SK-N-SH (cell line): ENCODE measurements at regions not wholly inside any gene's neighbourhood (a gene's known extent, or its start where the extent isn't known, plus 50 kb on each side); places are given as distances from the start of the nearest gene placed in this dataset.

Source experiments
- CTCF ChIA-PET: fragments of 300-600, 350-600 bp; formaldehyde crosslinking; extraction: SDS; loops from one replicate; lab custom pipeline; 2021; lab: Yijun Ruan, JAX
- POLR2A ChIA-PET: fragments of 350-600 bp; sonication (Branson Sonifier 250); formaldehyde crosslinking; extraction: SDS; loops from one replicate; lab custom pipeline; 2020; ENCODE audit warnings: antibody characterized with exemption, inconsistent platforms; lab: Yijun Ruan, JAX
- DNase-seq: peaks from one replicate; pipeline ENCODE4 v3.0.0; 2012
- H2AFZ ChIP-seq: fragments of 200-600 bp; sonication (generic); 2 replicates; pipeline ENCODE4 v1.8.1; 2016; ENCODE audit warnings: antibody characterized with exemption, mild to moderate bottlenecking, low read depth
- H3F3A ChIP-seq: fragments of 200-600 bp; sonication (generic); replicated peaks from 2 replicates; pipeline ENCODE3; 2016; ENCODE audit warnings: antibody characterized with exemption, mild to moderate bottlenecking; ENCODE audit not compliant: insufficient read depth
- H3K27ac ChIP-seq, 2 experiments: fragments of 200-500 bp in 1 of 2; fragments of 200-600 bp in 1 of 2; sonication (Bioruptor generic) in 1 of 2; sonication (generic), shearing (Covaris generic) in 1 of 2; 2 replicates each; pipeline versions ENCODE4 v1.5.1 to v1.6.1; 2014 to 2016; ENCODE audit warnings: low read depth in 2 of 2, inconsistent platforms in 1 of 2, low read length in 1 of 2, mild to moderate bottlenecking in 1 of 2, mixed read lengths in 1 of 2
- H3K27me3 ChIP-seq: fragments of 200-600 bp; sonication (generic), shearing (Covaris generic); 2 replicates; pipeline ENCODE4 v1.6.1; 2016; ENCODE audit warnings: mixed run types; ENCODE audit not compliant: insufficient read depth
- H3K36me3 ChIP-seq, 2 experiments: fragments of 200-500 bp in 1 of 2; fragments of 200-600 bp in 1 of 2; sonication (Bioruptor generic) in 1 of 2; sonication (generic) in 1 of 2; replicated peaks in 1 of 2; 2 replicates each; pipeline versions ENCODE3 to v1.5.1; 2014 to 2016; ENCODE audit warnings: low read length in 1 of 2, mild to moderate bottlenecking in 1 of 2; ENCODE audit not compliant: insufficient read depth in 2 of 2, control insufficient read depth in 1 of 2
- H3K4me1 ChIP-seq, 2 experiments: fragments of 200-500 bp in 1 of 2; fragments of 200-600 bp in 1 of 2; sonication (Bioruptor generic) in 1 of 2; sonication (generic), shearing (Covaris generic) in 1 of 2; 2 replicates each; pipeline versions ENCODE4 v1.5.1 to v1.6.1; 2014 to 2016; ENCODE audit warnings: low read depth in 1 of 2, low read length in 1 of 2, mixed run types in 1 of 2; ENCODE audit not compliant: insufficient read depth in 2 of 2, control insufficient read depth in 1 of 2
- H3K4me2 ChIP-seq: fragments of 200-600 bp; sonication (generic), shearing (Covaris generic); 2 replicates; pipeline ENCODE4 v1.6.1; 2017; ENCODE audit warnings: mixed run types
- H3K4me3 ChIP-seq, 2 experiments: fragments of 200-500 bp in 1 of 2; fragments of 200-600 bp in 1 of 2; sonication (Bioruptor generic) in 1 of 2; sonication (generic), shearing (Covaris generic) in 1 of 2; 2 replicates each; pipeline versions ENCODE4 v1.5.1 to v1.8.1; 2014 to 2016; ENCODE audit warnings: low read depth in 2 of 2, inconsistent platforms in 1 of 2, low read length in 1 of 2, mild to moderate bottlenecking in 1 of 2, mixed read lengths in 1 of 2, moderate library complexity in 1 of 2
- H3K79me2 ChIP-seq: fragments of 200-600 bp; sonication (generic); 2 replicates; pipeline ENCODE4 v1.8.1; 2017; ENCODE audit warnings: mild to moderate bottlenecking; ENCODE audit not compliant: insufficient read depth
- H3K9ac ChIP-seq: fragments of 200-600 bp; sonication (generic); 2 replicates; pipeline ENCODE4 v1.6.1; 2017; ENCODE audit warnings: mixed run types
- H3K9me2 ChIP-seq: fragments of 200-600 bp; sonication (generic); 2 replicates; pipeline ENCODE4 v1.6.1; 2017; ENCODE audit warnings: mixed run types
- H3K9me3 ChIP-seq: fragments of 200-600 bp; sonication (generic); 2 replicates; pipeline ENCODE4 v1.6.1; 2017; ENCODE audit warnings: mixed run types, mild to moderate bottlenecking, moderate library complexity
- H4K20me1 ChIP-seq: fragments of 200-600 bp; sonication (generic); 2 replicates; pipeline ENCODE4 v1.6.1; 2017; ENCODE audit warnings: mild to moderate bottlenecking, mixed run types; ENCODE audit not compliant: insufficient read depth
- ELF1 ChIP-seq: IDR thresholded peaks from 2 replicates; pipeline ENCODE4 v1.4.0; 2012
- EP300 ChIP-seq, 2 experiments: IDR thresholded peaks; 2 replicates each; pipeline versions ENCODE4 v1.4.0 to v1.6.1; 2012; ENCODE audit warnings: borderline replicate concordance in 1 of 2, low read depth in 1 of 2, low read length in 1 of 2
- FOSL2 ChIP-seq: IDR thresholded peaks from 2 replicates; pipeline ENCODE4 v1.4.0; 2012; ENCODE audit warnings: low read depth, mild to moderate bottlenecking, moderate library complexity, borderline replicate concordance
- FOXJ3 ChIP-seq: sonication (generic); formaldehyde crosslinking; IDR thresholded peaks from 2 replicates; pipeline ENCODE4 v1.5.1; 2020; ENCODE audit warnings: mild to moderate bottlenecking, missing genetic modification reagents
- GABPA ChIP-seq: IDR thresholded peaks from 2 replicates; pipeline ENCODE4 v1.4.0; 2012; ENCODE audit warnings: low read depth, mild to moderate bottlenecking
- GATA2 ChIP-seq: sonication (generic); formaldehyde crosslinking; IDR thresholded peaks from 2 replicates; pipeline ENCODE4 v1.5.0; 2020; ENCODE audit warnings: mild to moderate bottlenecking, missing genetic modification reagents
- MEF2A ChIP-seq: IDR thresholded peaks from 2 replicates; pipeline ENCODE4 v1.4.0; 2012; ENCODE audit warnings: low read depth, borderline replicate concordance
- MXI1 ChIP-seq: IDR thresholded peaks from 2 replicates; pipeline ENCODE4 v1.6.1; 2012; ENCODE audit warnings: mild to moderate bottlenecking, low read depth, low read length, improper control_type of control experiment
- NRF1 ChIP-seq: IDR thresholded peaks from 2 replicates; pipeline ENCODE4 v1.6.1; 2012; ENCODE audit warnings: low read depth, mild to moderate bottlenecking, low read length
- POLR2AphosphoS5 ChIP-seq: IDR thresholded peaks from 2 replicates; pipeline ENCODE4 v1.6.1; 2012; ENCODE audit warnings: low read depth, low read length
- RAD21 ChIP-seq: IDR thresholded peaks from 2 replicates; pipeline ENCODE4 v1.6.1; 2012; ENCODE audit warnings: mild to moderate bottlenecking, low read length
- RCOR1 ChIP-seq: fragments of 150-350 bp; IDR thresholded peaks from 2 replicates; pipeline ENCODE4 v1.6.1; 2017; ENCODE audit warnings: antibody characterized with exemption, low read length
- RFX5 ChIP-seq: IDR thresholded peaks from 2 replicates; pipeline ENCODE4 v1.6.1; 2012; ENCODE audit warnings: mild to moderate bottlenecking, improper control_type of control experiment, low read length
- SIN3A ChIP-seq: IDR thresholded peaks from 2 replicates; pipeline ENCODE4 v1.6.1; 2012; ENCODE audit warnings: low read depth, mild to moderate bottlenecking, low read length, moderate library complexity, borderline replicate concordance
- TAF1 ChIP-seq: IDR thresholded peaks from 2 replicates; pipeline ENCODE4 v1.6.1; 2012; ENCODE audit warnings: low read depth, mild to moderate bottlenecking, low read length, moderate library complexity, borderline replicate concordance
- TCF12 ChIP-seq: IDR thresholded peaks from 2 replicates; pipeline ENCODE4 v1.4.0; 2012
- TEAD4 ChIP-seq: IDR thresholded peaks from 2 replicates; pipeline ENCODE4 v1.4.0; 2012; ENCODE audit warnings: mild to moderate bottlenecking, borderline replicate concordance; ENCODE audit not compliant: insufficient read depth
- WGBS: methylation state at CpG from one replicate; pipeline ENCODE4 v1.1.6; 2017; ENCODE audit warnings: low lambda C conversion rate; 5-methylcytosine and 5-hydroxymethylcytosine counted together
- TF ChIP-seq, protein P1 (sequence below): fragments of 200-600 bp; sonication (generic); IDR thresholded peaks from 2 replicates; pipeline ENCODE4 v1.6.1; 2017; ENCODE audit warnings: antibody characterized with exemption, mild to moderate bottlenecking, moderate library complexity
- TF ChIP-seq, protein P2 (sequence below): IDR thresholded peaks from 2 replicates; pipeline ENCODE4; 2012
- TF ChIP-seq, protein P3 (sequence below): IDR thresholded peaks from 2 replicates; pipeline ENCODE4 v1.6.1; 2012; ENCODE audit warnings: mild to moderate bottlenecking, low read depth, low read length, moderate library complexity
- TF ChIP-seq, protein P4 (sequence below): IDR thresholded peaks from 2 replicates; pipeline ENCODE4 v1.4.0; 2012; ENCODE audit warnings: low read depth, borderline replicate concordance

DNA sequence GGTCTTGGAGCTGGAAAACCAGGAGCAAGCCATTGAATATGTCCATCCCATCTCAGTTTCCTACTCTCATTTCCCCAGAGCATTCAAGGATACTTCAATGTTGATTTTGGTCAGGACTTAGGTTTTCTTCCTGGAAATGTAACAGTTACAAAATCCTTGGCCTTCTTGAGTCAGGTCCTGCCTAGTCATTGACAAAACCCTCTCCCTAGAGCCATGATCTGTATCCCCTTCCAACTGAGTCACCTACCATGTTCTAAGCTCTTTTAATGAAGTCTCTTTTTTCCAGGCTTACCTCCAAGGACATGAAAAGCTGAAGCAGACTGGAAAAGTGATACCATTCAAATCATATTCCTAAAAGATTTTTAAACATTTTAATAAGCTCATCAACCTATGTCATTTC is 549.2 kb downstream of the GALC start:
- DNase-seq: no peak
- Histone ChIP-seq H3K36me3 (no peaks in the 10 kb centered on the region), H3K4me3 (no peak overlapping the region), H3K9ac (no peak overlapping the region), H3K9me2 (no peaks in the 10 kb centered on the region; the same call in 1 of the 2 replicates), H3K4me1 (no peaks in the 10 kb centered on the region), H3K9me3 (no peaks in the 10 kb centered on the region), H3K27me3 (no peaks in the 10 kb centered on the region), H3K27ac (no peak overlapping the region), H3F3A (no peaks in the 10 kb centered on the region), H2AFZ (no peak overlapping the region), H4K20me1 (no peaks in the 10 kb centered on the region), H3K4me2 (no peak overlapping the region), H3K79me2 (no peaks in the 10 kb centered on the region)
- ChIA-PET POLR2A (no interaction called here), CTCF (no interaction called here)
- TF ChIP-seq NRF1 (no peak), TEAD4 (no peak), ELF1 (no peak), POLR2AphosphoS5 (no peak), FOSL2 (no peak), MXI1 (no peak), GABPA (no peak), RCOR1 (no peak), RAD21 (no peak), EP300 (IDR thresholded peaks at IDR 0.05; ENCODE audit: borderline replicate concordance in 1 of 2, low read depth in 1 of 2, low read length in 1 of 2) (no peak), SIN3A (no peak), MEF2A (no peak), TAF1 (no peak), RFX5 (no peak), GATA2 (no peak), FOXJ3 (CRISPR knock-in tag) (no peak)
- TF ChIP-seq, protein P1, sequence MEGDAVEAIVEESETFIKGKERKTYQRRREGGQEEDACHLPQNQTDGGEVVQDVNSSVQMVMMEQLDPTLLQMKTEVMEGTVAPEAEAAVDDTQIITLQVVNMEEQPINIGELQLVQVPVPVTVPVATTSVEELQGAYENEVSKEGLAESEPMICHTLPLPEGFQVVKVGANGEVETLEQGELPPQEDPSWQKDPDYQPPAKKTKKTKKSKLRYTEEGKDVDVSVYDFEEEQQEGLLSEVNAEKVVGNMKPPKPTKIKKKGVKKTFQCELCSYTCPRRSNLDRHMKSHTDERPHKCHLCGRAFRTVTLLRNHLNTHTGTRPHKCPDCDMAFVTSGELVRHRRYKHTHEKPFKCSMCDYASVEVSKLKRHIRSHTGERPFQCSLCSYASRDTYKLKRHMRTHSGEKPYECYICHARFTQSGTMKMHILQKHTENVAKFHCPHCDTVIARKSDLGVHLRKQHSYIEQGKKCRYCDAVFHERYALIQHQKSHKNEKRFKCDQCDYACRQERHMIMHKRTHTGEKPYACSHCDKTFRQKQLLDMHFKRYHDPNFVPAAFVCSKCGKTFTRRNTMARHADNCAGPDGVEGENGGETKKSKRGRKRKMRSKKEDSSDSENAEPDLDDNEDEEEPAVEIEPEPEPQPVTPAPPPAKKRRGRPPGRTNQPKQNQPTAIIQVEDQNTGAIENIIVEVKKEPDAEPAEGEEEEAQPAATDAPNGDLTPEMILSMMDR: no peak
- TF ChIP-seq, protein P2, sequence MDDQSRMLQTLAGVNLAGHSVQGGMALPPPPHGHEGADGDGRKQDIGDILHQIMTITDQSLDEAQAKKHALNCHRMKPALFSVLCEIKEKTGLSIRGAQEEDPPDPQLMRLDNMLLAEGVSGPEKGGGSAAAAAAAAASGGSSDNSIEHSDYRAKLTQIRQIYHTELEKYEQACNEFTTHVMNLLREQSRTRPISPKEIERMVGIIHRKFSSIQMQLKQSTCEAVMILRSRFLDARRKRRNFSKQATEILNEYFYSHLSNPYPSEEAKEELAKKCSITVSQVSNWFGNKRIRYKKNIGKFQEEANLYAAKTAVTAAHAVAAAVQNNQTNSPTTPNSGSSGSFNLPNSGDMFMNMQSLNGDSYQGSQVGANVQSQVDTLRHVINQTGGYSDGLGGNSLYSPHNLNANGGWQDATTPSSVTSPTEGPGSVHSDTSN: no peak

DNA sequence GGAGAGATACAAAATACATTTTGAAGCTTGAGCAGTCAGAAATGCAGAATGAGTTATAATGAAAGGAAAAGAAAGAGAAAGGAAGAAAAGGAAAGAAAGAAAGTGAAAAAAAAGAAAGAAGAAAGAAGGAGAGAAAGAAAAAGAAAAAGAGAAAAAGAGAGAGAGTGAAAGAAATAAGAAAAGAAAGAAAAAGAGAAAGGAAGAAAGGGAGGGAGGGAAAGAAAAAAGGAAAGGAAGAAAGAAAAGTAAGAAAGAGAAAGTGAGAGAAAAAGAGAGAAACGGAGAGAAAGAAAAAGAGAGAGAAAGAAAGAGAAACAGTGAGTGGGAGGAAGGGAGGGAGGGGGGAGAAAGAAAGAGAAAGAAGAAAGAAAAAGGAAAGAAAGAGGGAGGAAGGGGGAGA is 549.9 kb downstream of the GALC start:
- Histone ChIP-seq H3K79me2 (no peaks in the 10 kb centered on the region), H3K4me3 (no peak overlapping the region), H3K9me3 (no peaks in the 10 kb centered on the region), H3K9me2 (no peaks in the 10 kb centered on the region; the same call in 1 of the 2 replicates), H3K27me3 (no peaks in the 10 kb centered on the region), H3K4me2 (no peak overlapping the region), H2AFZ (no peak overlapping the region), H3F3A (no peaks in the 10 kb centered on the region), H3K4me1 (no peaks in the 10 kb centered on the region), H3K27ac (no peak overlapping the region), H3K9ac (no peak overlapping the region), H4K20me1 (no peaks in the 10 kb centered on the region), H3K36me3 (no peaks in the 10 kb centered on the region)
- 7% methylated on average over 1 of the region's 1 CpG for WGBS
- ChIA-PET POLR2A (no interaction called here), CTCF (no interaction called here)
- DNase-seq: no peak
- TF ChIP-seq, protein P3, sequence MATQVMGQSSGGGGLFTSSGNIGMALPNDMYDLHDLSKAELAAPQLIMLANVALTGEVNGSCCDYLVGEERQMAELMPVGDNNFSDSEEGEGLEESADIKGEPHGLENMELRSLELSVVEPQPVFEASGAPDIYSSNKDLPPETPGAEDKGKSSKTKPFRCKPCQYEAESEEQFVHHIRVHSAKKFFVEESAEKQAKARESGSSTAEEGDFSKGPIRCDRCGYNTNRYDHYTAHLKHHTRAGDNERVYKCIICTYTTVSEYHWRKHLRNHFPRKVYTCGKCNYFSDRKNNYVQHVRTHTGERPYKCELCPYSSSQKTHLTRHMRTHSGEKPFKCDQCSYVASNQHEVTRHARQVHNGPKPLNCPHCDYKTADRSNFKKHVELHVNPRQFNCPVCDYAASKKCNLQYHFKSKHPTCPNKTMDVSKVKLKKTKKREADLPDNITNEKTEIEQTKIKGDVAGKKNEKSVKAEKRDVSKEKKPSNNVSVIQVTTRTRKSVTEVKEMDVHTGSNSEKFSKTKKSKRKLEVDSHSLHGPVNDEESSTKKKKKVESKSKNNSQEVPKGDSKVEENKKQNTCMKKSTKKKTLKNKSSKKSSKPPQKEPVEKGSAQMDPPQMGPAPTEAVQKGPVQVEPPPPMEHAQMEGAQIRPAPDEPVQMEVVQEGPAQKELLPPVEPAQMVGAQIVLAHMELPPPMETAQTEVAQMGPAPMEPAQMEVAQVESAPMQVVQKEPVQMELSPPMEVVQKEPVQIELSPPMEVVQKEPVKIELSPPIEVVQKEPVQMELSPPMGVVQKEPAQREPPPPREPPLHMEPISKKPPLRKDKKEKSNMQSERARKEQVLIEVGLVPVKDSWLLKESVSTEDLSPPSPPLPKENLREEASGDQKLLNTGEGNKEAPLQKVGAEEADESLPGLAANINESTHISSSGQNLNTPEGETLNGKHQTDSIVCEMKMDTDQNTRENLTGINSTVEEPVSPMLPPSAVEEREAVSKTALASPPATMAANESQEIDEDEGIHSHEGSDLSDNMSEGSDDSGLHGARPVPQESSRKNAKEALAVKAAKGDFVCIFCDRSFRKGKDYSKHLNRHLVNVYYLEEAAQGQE: no peak
- TF ChIP-seq, protein P2: no peak
- TF ChIP-seq SIN3A (no peak), TCF12 (no peak), MEF2A (no peak), MXI1 (no peak)
- TF ChIP-seq, protein P4, sequence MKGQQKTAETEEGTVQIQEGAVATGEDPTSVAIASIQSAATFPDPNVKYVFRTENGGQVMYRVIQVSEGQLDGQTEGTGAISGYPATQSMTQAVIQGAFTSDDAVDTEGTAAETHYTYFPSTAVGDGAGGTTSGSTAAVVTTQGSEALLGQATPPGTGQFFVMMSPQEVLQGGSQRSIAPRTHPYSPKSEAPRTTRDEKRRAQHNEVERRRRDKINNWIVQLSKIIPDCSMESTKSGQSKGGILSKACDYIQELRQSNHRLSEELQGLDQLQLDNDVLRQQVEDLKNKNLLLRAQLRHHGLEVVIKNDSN: no peak
